ENCODE measurements at regions not wholly inside any gene's neighbourhood (a gene's known extent, or its start where the extent isn't known, plus 50 kb on each side); places are given as distances from the start of the nearest gene placed in this dataset.

GRCh38 chr1:185514311-185514710, 197.3 kb upstream of the IVNS1ABP start:
- no peak for TF ChIP-seq CTCF (conservative IDR thresholded peaks at IDR 0.05)
- no peak for TF ChIP-seq ZFX (IDR thresholded peaks at IDR 0.05)

All from C4-2B (cell line).